ENCODE measurements at regions not wholly inside any gene's neighbourhood (a gene's known extent, or its start where the extent isn't known, plus 50 kb on each side); places are given as distances from the start of the nearest gene placed in this dataset.

- no peak for DNase-seq (ENCODE audit: low read depth)
- no peak for TF ChIP-seq CTCF (IDR thresholded peaks at IDR 0.05; ENCODE audit: control insufficient read depth, insufficient read depth, low read depth, low read length, missing control alignments)
- H3K4me3 ChIP-seq (ENCODE audit: control insufficient read depth, low read depth, low read length) = no peak overlapping the region
Measured at GRCh38 chr21:18877917-18878316, 474.3 kb upstream of the TMPRSS15 start.

- H3K4me3 ChIP-seq (ENCODE audit: control insufficient read depth, low read depth, low read length) = no peak overlapping the region
- no peak for DNase-seq (ENCODE audit: low read depth)
- TF ChIP-seq CTCF (IDR thresholded peaks at IDR 0.05; ENCODE audit: control insufficient read depth, insufficient read depth, low read depth, low read length, missing control alignments) = no peak
Measured at GRCh38 chr21:18887922-18888602, 484.5 kb upstream of the TMPRSS15 start.

- no peak for DNase-seq (ENCODE audit: low read depth)
- no peak overlapping the region for H3K4me3 ChIP-seq (ENCODE audit: control insufficient read depth, low read depth, low read length)
- no peak for TF ChIP-seq CTCF (IDR thresholded peaks at IDR 0.05; ENCODE audit: control insufficient read depth, insufficient read depth, low read depth, low read length, missing control alignments)
Measured at GRCh38 chr21:18893406-18893805, 489.8 kb upstream of the TMPRSS15 start.

- no peak for TF ChIP-seq CTCF (IDR thresholded peaks at IDR 0.05; ENCODE audit: control insufficient read depth, insufficient read depth, low read depth, low read length, missing control alignments)
- no peak for DNase-seq (ENCODE audit: low read depth)
- no peak overlapping the region for H3K4me3 ChIP-seq (ENCODE audit: control insufficient read depth, low read depth, low read length)
Measured at GRCh38 chr21:18894387-18894786, 490.8 kb upstream of the TMPRSS15 start.

GRCh38 chr21:18899261-18899660 lies 495.7 kb upstream of the TMPRSS15 start:
- no peak for DNase-seq (ENCODE audit: low read depth)

GRCh38 chr21:18902660-18903059 lies 499.1 kb upstream of the TMPRSS15 start:
- TF ChIP-seq CTCF (IDR thresholded peaks at IDR 0.05; ENCODE audit: control insufficient read depth, insufficient read depth, low read depth, low read length, missing control alignments) = no peak
- H3K4me3 ChIP-seq (ENCODE audit: control insufficient read depth, low read depth, low read length) = no peak overlapping the region
- no peak for DNase-seq (ENCODE audit: low read depth)

More at GRCh38 chr21:18899261-18899660, 495.7 kb upstream of the TMPRSS15 start:
- H3K4me3 ChIP-seq (ENCODE audit: control insufficient read depth, low read depth, low read length) = no peak overlapping the region
- TF ChIP-seq CTCF (IDR thresholded peaks at IDR 0.05; ENCODE audit: control insufficient read depth, insufficient read depth, low read depth, low read length, missing control alignments) = no peak
